GM04503 (cell line): ENCODE measurements at regions not wholly inside any gene's neighbourhood (a gene's known extent, or its start where the extent isn't known, plus 50 kb on each side); places are given as distances from the start of the nearest gene placed in this dataset.

Source experiments
- DNase-seq: peaks from one replicate; pipeline ENCODE4 v3.0.0-alpha.2; 2012; ENCODE audit warnings: low read depth

DNA sequence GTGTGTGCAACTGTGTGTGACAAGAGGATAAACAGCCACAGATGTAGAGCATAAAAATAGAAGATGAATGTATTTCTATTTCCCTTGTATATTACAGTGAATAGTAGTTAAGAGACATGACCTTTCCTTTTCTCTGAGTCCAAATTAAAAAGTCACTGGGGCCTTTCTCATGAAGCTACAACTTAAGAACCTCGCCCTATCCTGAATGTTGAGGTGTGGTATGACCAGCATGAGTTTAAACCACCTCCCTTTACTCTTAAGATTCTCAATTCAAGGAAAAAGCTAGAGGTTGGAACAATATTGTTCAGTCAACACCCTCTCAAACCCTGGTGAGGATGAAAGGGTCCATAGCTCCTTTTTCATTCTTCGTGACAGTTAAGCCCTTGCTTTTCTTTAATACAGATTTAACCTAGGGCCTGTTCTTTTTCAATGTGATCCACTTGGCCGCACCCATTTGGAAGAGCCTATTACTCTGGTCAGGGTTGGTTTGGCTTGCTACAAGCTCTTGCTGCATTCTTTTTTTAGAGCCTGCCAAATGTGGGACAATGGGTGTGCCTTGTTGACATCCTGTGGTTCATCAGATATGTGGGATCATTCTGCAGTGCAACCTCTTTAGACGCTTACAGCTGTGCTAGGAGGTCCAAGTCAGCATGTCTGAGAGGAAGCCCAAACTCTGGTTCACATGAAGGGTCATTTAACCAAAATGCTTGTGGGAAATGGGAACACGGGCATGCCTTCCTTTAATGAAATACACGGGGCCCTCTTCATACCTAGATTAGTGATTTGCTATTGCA is 290.0 kb downstream of the HAO1 start:
- peak; percentile 85 for DNase-seq

DNA sequence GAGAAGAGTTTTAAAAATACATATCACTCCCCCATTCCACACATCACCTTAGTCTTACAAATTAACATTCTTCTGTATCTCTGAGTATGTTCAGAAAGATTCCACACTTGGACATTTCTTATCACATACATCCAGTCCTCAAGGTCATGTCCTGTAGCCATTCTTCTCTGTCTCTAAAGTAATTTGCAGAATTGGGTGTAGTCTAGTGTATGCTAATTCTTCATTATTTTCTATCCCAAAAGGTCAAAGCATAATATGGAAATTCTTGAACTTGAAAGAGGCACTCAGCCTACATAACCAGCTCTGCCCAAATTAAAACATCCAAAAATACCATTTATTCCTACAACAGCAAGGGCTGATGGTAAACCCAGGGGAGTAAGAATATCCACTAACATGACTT is 286.0 kb downstream of the HAO1 start:
- no peak for DNase-seq

DNA sequence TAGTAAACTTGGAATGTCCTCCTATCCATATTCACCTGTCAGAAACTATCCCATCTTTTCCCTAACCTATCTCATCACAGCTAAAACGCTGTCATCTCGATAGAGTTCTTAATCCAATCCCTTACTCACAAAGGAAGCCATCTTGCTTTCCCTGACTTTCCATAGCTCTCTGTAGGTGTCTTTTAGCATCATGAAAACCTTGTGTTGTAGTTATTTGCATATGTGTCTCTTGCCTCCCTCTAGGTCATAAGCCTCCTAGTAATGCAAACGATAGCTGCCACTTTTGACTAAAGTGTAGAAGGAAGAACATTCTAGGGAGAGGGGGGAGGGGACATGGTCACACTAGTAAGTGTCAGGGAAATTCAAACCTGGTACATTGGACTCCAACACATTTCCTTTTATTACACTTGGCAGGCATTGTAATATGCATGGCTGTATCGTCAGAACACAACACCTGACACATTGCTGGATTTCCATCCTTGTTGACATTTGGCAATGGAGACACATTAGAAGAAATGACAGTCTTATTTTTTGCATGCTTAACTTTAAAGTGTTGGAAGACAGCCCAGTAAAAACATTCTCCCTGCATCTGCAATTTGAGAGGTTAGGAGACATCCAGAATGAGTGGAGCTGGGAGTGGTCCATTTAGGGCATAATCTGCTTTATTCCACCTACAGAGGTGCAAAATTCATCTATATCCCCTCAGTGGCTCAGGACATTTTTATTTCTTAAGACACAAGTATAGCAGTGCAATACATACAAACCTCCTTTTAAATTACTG is 283.4 kb downstream of the HAO1 start:
- no peak for DNase-seq

DNA sequence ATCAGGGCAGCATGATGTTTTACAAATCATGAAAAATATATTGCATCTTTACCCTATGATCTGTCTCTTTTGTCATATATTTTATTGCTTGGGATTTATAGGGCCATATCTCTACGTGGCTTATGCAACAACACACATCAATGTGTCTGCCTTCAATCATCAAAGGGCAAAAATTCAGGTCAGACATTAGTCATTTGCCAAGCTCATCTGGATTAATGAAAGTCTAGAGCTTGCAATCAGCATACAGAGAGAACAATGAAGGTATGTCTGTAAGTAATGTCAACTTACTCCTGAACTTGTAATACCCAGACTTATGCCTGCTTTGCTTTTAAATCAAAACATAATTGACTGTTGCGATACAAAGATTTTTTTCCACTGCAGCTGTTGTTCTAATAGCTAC is 282.7 kb downstream of the HAO1 start:
- no peak for DNase-seq

DNA sequence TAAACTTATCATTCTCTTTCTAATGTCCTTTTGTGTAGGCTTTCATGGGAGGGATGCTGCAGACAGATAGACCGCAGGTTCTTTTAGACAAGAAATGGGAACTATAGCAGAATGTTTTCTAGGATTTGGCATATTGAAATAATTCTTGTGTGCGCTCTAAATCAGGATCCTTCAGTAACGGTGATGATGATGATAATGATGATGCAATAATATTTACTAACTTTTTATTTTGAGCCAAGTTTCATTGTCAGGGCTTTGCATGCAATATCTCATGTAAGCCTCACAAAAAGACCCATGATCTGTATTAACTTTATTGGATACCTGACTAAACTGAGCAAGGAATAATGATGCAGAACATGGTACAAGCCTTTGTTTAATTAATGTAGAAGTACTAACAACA is 280.1 kb downstream of the HAO1 start:
- no peak for DNase-seq

DNA sequence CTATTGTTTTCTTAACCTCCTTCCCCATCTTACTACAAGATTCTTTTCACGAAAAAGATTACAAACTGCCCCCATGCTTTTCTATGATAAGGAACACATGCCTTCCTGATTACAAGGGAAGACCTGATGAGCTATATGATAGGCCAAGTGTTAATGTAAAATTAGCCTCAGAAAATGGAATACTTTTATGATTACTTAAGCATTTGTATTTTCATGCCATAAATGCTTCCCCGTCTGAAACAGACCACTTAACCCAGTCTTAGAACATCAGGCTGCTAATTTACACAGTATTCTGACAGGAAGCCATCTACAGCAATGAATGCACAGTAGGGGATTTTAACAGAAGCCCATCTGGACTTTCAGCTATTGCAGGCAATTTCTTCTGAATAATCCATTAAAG is 274.9 kb downstream of the HAO1 start:
- no peak for DNase-seq

DNA sequence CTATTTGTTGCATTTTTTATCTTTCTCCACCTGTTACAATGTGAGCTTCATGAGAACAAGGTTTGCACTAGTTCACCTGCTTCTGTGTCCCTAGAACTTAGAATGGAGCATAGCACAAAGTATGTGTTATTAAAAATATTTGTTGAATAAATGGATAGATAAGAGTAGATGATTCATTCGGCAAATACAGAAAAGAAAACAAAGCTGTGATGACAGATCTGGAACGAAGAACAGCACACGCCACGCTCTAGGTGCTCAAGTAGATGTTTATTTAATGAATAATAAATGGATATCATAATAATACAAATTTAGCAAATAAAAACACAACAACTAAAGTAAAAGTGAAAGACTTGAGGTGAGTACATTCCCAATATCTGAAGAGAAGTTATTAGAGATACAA is 273.1 kb downstream of the HAO1 start:
- DNase-seq = no peak

DNA sequence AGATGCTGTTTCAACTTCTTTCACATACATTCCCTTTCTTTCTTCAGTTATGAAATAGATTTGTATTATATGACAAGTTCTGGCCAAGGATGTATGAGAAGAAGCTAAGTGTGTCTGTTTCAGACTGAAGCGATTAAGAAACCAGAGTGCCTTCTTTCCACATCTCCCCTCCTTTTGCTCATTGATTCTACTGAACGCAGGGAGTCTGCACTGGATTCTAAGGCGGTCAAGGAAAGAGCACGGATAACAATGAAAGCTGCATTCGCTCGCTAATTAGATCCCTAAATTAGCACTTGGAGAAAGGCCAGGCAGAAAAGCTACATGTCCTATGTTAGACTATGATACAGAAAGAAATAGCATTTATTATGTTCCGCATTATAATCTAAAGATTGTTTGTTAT is 267.7 kb downstream of the HAO1 start:
- DNase-seq = no peak

DNA sequence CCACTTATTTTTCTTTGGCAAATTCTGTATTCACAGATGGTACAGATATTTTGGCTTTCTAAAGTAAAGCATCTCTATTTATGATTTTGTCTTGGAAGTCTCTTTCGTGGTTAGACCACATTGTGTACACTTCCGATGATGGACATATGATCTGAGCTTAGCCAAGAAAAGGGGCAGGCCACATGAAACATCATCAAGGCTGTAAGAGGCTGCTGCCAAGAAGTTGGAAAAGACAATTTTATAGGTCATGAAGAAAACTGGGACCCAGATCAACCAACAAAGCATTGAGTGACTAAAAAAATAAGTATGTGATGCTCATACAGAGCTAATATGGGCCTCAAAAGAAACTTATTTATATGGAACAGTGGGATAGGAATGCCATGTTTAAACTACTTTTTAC is 266.4 kb downstream of the HAO1 start:
- DNase-seq = peak; percentile 58

DNA sequence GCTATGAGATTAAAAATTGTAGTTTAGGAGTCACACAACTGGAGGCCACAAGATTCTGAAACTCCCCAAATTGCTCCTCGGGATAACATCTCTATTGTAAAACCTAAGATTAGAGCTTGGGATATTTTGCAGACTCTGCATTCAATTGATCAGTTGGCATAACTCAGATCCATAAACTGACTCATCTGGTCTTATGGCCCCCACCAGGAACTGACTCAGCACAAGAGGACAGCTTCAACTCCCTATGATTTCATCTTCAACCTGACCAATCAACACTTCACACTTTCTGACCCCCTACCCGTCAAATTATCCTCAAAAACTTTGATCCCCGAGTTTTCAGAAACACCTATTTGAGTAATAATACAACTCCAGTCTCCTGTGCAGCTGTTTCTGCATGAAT is 257.3 kb downstream of the HAO1 start:
- DNase-seq = no peak

DNA sequence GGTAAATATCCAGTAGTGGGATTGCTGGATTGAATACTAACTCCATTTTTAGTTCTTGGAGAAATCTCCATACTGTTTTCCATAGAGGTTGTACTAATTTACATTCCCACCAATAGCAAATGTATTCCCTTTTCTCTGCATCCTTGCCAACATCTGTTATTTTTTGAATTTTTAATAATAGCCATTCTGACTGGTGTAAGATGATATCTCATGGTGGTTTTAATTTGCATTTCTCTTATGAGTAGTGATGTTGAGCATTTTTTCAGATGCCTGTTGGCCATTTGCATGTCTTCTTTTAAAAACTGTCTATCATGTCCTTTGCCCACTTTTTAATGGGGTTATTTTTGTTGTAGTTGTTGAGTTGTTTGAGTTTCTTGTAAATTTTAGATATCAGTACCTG is 253.2 kb downstream of the HAO1 start:
- no peak for DNase-seq

DNA sequence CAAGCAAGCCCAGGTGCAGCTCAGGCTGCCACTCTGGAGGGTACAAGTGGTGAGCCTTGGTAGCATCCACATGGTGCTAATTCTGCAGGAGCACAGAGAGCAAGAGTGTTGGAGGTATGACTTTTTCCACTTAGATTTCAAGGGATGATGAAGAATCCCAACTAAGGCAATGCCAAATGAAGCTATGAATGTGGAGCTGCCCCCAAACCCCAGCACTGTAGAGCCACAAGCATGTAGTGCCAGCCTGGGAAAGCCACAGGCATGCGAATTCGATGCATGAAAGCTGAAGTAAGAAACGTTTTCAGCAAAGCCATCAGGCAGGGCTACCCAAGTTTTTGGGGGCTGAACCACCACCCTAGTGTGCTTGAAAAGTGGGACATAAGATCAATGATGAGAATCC is 251.1 kb downstream of the HAO1 start:
- no peak for DNase-seq

DNA sequence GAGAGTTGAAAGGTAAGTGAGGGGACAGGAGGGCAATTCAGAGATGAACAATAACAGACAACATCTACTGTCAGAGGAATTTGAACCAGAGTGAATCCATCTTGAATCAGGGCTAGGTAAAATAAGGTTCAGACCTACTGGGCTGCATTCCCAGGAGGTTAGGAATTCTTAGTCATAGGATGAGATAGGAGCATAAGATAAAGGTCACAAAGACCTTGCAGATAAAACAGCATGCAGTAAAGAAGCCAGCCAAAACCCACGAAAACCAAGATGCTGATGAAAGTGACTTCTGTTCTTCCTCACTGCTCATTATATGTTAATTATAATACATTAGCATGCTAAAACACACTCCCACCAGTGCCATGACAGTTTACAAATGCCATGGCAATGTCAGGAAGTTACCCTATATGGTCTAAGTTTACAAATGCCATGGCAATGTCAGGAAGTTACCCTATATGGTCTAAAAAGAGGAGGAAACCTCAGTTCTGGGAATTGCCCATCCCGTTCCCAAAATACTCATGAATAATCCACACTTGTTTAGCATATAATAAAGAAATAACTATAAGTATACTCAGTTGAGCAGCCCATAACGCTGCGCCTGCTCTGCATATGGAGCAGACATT is 248.5 kb downstream of the HAO1 start:
- DNase-seq = no peak

DNA sequence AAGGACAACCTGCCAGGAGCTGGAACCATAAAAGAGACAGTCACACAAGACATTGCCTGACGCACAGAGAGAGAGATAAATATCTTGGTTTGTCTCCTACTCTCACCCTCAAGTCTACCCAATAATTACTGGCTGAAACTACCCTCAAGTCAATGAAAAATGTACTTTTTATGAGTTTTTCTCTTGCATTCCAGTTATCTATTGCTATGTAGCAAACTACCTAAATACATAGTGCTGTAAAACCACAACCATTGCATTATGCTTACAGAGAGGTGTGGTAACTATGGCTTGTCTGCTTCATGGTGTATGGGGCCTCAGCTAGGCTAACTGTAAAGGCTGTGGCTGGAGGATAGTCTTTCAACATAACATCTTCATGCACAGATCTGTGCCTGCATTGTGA is 247.8 kb downstream of the HAO1 start:
- DNase-seq = no peak

DNA sequence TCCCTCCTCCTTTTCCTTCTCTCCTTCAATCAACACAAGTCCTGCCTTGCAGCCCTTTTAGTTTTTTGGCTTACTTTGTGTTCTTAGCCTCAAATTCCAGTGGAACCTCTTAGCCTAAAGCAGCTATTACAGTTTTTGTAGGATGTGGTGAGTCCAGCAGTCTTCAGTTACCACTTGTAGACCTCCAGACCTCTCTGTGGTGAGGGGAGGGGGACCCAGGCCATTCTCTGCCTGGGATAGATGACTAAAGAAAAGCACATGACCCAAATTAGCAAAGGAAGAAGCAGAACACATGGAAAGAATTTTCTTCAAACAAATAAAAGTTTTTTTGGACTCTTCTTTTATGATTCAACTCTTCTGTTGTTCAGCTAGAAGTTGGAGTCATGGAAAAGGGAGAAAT is 246.5 kb downstream of the HAO1 start:
- DNase-seq = no peak

DNA sequence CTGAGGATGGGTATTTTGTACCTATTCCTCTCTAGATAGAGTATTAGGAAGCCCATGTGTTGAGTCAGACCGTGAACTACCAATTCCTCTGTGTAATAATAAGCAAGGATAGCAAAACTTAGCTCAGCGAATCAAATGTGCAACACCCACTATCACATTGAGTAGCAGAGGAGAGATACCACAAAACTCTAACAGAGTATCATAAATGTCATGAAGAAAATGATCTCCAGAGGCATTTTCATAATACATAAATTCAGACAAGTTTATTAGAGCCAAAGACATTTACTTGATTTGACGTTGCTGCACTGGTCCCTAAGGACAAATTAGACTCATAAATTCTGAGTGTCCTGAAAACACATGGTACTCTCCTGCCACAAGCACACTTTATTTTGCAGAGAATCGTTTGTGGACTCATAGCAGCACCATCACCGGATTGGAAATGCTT is 245.2 kb downstream of the HAO1 start:
- DNase-seq = peak; percentile 27

DNA sequence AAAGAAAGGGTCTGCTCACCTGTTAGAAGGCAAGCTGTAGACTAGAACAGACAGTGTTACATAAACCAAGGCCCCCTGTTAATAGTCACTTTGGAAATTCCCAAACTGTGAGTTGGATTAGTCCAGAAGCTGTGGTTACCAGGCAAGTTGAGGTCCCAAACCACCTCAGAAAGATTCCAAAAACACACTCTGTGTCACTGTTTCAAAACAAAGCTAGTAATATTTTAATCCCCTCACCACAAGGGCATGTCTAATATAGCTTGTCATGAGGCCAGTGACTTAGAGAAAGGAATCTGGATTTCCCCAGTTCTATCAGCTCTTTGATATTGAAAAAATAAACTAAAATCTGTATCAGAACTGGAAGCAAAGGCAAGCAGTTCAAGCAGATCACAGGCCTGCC is 244.6 kb downstream of the HAO1 start:
- DNase-seq = peak; percentile 33

DNA sequence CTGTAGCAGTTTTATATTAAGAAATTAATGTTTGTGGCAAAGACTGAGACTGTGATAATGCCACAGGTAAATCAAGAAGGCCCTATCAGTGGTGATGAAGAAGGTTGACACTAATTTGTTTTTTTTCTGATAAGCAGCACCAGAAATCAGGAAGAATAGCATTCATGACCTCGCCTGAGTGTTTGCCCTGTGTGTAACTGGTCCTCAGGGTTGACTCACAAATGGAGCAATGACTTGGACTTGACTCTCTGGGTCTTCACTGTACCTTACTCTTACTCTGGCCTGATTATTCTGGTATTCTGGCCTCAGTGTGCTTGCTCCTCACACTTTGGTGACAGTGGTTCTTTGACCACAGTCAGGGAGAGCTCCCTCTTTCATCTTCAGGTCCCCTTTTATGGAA is 243.9 kb downstream of the HAO1 start:
- DNase-seq = no peak

DNA sequence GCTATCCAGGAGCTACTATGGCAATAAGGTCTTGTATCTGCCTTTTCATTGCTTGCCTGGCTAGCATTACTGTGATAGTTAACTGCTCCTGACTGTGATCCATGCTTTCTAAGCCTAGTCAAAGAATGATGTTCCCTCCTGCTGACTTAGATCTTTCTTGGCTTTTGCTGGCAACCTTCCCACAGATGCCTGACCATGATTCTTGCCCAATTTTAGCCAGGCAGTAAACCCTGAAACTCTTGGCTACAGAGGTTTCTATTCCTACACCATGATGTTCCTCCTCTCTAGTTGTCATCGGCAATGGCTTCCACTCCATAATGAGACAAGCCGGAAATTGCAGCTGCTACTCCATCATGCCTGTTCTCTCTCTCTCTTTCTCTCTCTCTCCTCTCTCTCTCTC is 238.1 kb downstream of the HAO1 start:
- no peak for DNase-seq

DNA sequence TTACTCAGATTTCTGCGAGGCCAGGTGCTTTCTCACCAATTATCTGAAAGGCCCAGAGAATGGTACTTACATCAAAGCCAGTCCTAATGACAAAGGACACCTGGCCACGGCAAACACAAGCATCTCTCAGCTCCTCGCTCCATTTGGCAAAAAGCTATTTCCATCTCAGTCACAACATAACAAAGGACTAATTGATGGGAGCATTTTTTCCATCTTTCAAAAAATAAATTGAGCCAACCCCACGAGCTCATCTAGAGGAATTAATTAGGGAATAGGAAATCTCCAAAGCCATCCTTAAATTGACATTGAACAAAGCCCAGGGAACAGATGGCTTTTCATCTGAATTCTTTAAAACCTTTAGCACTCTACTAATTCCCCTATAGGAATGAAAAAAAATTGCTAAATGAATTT is 236.7 kb downstream of the HAO1 start:
- DNase-seq = no peak

DNA sequence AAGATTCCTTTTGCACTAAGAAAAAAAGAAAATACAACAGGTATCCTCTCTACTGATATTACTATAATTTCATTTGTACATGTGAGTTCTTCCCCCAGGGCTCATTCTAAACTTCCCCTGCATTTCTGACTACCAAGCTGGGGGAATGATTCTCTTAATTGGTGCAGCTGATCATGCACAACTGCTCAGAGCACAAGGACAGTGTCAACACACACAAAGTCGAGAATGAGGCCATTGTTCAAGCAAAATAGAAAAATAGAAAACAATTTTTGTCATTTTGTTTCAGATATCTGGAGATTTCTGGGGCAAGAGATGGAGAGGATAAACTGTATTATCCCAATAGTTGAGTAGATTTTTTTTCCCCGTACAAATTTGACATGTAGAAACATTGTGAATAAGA is 236.3 kb downstream of the HAO1 start:
- DNase-seq = no peak

DNA sequence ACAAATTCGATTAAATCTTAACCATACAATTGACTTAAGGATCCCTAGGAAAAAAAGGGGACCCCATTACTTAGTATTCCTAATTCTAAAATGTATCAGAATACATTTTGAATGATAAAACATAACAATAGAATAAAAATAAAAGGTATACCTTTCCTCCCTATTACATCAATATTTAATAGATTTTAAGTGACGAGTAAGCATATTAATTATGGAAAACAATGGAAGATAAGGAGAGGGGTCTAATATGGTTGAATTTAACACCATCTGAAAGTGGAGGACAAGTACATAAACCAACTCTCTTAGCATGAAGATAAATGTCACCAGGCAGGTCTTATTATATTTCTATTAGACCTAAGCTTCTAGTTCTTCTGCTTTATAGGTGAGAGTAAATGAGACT is 232.1 kb downstream of the HAO1 start:
- no peak for DNase-seq

DNA sequence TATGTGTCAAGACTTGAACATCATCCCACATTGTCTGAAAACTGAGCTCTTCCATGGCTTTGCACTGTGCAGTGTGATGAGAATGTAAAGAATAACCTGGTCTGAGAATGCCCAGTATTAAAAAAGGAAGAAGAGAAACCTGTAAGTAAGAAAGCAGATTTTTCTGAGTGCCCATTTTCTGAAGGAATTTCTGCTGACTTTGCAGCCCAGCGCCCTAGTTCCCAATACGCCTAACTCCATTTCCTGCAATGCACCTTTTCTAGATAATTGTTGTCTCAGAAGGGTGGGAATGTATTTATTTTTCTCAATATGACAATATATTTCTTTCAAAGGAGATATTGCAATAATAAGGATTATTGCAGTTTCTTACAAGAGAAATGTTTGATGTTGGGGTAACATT is 231.5 kb downstream of the HAO1 start:
- no peak for DNase-seq
